A172 (cell line): ENCODE measurements at regions not wholly inside any gene's neighbourhood (a gene's known extent, or its start where the extent isn't known, plus 50 kb on each side); places are given as distances from the start of the nearest gene placed in this dataset.
A peak's percentile ranks its signal among the peaks of the same experiment; 100 is the strongest.

Source experiments
- DNase-seq: peaks from one replicate; pipeline ENCODE4 v3.0.0-alpha.2; 2015; ENCODE audit warnings: low spot score

DNA sequence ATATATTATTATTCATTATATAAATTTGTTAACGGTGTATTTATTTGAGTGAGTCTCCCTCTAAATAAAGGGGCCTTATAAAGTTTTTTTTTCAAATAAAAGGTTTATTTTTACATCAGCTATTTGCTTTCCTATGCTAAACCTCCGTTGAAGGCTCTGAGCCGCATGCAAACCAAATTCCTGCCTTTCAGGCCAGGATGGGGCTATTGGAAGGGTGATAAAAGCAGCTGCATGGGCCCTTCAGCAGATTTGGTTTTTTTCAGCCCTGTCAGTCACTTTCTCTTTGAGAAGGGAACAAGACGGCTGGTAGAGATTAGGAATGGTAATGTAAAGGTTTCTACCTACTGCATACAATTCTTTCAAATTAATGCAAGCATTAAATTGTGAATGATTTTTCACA is 244.2 kb downstream of the WNT5A start:
- no peak for DNase-seq

GRCh38 chr3:55241098-55241497 is 246.0 kb downstream of the WNT5A start:
- no peak for DNase-seq

DNA sequence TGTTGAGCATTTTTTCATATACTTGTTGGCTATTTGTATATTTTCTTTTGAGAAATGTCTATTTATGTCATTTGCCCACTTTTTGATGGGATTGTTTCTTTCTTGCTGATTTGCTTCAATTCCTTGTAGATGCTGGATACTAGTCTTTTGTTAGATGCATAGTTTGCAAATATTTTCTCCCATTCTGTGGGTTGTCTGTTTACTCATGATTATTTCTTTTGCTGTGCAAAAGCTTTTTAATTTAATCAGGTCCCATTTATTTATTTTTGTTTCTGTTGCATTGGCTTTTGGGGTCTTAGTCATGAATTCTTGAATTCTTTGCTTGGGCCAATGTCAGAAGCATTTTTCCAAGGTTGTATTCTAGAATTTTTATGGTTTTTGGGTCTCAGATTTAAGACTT is 251.7 kb downstream of the WNT5A start:
- no peak for DNase-seq

DNA sequence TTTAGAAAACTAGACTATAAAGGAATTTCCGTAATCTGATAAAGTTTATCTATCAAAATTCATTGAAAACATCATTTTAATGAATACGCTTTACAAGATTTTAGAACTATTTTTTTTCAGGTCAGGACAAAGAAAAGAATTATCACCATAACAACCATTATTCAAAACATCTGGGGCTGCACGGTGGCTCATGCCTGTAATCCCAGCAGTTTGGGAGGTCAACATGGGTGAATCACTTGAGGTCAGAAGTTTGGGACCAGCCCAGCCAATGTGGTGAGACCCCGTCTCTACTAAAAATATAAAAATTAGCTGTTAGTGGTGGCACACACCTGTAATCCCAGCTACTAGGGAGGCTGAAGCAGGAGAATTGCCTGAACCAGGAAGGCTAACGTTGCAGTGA is 260.4 kb downstream of the WNT5A start:
- no peak for DNase-seq

GRCh38 chr3:55218577-55218976 is 268.5 kb downstream of the WNT5A start:
- DNase-seq = no peak

DNA sequence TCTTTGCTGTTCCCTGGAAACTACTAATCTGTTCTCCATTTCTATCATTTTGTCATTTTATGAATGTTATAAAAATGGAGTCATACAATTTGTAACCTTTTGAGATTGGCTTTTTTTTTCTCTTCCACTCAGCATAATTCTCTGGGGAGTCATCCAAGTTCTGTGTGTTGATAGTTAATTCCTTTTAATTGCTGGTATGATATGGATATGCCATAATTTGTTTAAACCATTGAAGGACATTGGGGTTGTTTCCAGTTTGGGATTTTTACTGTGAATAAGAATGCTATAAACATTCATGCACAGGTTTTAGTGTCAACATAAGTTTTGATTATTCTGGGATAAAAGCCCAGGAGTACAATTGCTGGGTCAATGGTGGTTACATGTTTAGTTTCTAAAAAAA is 279.4 kb downstream of the WNT5A start:
- DNase-seq = no peak

DNA sequence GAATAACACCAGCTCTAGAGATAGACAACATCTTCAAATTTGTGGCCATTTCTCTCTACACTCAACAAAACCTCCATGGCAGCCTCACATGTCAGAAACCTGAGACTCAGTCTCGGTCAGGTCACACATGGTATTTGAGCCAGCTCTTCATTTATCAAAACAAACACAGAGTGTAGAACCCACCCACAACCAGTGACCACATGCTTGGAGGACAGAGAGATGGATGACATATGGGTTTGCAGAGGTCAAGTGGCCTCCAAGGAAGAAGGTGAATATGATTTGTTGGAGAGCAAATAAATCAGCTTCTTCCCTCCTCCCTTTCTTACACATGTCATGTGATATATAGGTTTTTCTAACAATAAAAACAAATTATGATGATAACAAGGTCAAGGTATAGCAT is 278.1 kb upstream of the LRTM1 start:
- no peak for DNase-seq

GRCh38 chr3:55204417-55204816 is 276.6 kb upstream of the LRTM1 start:
- DNase-seq = peak; percentile 35

GRCh38 chr3:55203546-55203945 is 275.7 kb upstream of the LRTM1 start:
- no peak for DNase-seq

DNA sequence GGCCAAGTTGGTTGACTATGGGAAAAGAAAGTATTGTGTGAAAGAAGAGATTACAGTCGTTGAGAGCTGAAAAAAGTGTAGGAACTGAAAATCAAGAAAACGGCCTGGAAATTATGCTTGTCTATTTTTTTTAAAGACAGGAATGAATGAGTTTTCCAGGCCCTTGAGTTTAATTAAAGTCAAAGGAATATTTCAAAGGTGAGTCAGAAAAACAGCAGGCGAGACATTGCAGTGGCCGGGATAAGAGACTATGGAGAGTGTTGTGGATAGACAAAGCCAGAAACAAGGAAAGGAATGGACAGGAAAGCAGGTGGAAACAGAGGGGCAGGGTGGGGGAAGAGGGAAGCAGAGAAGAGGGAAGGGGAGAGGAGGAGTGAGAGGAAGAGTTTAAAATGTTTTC is 275.1 kb upstream of the LRTM1 start:
- peak; percentile 81 for DNase-seq

GRCh38 chr3:55202326-55202725 is 274.5 kb upstream of the LRTM1 start:
- DNase-seq = peak; percentile 75

DNA sequence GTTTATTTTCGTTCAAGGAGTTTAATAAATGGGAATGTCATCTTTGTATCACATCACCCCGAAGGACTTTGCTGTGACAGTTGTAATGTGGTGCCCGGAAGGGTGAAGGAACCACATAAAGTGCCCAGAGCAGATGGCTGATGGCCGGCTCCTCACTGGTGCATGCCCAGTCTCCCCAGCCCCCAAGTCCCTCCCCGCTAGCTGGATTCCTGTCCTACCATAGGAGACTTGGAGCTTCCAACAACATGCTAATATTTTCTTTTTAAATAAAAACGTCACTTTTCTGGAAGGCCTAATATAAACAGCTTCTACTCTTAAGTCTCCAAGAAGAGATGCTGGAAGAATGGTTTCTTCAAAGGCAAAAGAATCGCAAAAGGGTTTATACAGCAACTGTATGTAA is 273.9 kb upstream of the LRTM1 start:
- DNase-seq = no peak

- no peak for DNase-seq
These were observed 273.0 kb upstream of the LRTM1 start for GRCh38 chr3:55200906-55201305.

- DNase-seq = peak; percentile 90
These were observed 270.7 kb upstream of the LRTM1 start for GRCh38 chr3:55198554-55198953.

DNA sequence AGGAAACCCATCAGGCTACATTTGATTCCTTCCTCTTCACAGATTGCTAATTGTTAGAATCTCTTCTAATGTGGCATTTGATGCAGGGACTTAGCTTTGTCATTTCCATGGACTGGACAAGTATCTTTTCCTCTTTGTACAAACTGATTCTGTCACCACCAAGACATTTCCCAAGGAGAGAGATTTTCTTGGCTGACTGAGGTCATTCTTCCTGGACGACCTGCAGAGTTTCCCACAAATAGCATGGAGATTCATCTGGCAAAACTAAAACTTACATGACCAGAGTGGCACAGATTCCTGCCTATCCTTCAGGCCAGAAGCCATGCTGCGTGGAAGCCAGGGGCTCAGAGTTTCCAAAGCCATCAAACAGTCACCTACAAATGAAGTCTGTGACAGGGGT is 269.2 kb upstream of the LRTM1 start:
- no peak for DNase-seq

DNA sequence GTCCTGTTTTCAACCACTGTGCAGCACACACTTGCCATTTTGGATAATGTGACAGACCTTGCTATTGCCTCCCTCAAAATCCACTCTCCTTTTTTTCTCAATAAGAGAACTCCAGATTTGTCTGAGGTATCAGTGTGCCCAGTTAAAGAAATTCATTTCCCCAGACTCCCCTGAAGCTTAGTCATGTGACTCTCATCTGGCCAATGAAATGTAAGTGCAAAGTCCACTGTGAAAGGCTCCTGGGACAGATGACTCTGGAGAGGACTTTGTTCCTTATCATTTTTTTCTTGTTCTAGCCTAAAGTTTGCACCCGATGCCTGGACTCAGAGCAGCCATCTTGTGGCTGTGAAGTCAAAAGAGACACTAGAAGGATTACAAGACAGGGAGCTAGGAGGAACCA is 268.6 kb upstream of the LRTM1 start:
- DNase-seq = no peak

DNA sequence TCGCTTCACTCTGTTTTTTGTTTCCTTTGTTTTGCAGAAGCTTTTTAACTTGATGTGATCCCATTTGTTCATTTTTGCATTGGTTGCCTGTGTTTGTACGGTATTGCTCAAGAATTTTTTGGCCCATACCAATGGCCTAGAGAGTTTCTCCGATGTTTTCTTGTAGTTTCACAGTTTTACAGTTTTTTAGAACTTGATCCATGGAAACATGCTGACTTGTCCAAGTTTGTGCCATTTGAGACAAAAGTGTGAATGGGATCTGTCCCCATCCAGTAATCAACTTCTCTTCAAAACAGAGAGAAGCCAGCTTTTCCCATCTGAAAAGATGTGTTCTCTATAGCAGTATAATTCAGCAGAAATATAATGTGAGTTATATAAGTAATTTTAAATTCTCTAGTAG is 266.5 kb upstream of the LRTM1 start:
- DNase-seq = no peak

DNA sequence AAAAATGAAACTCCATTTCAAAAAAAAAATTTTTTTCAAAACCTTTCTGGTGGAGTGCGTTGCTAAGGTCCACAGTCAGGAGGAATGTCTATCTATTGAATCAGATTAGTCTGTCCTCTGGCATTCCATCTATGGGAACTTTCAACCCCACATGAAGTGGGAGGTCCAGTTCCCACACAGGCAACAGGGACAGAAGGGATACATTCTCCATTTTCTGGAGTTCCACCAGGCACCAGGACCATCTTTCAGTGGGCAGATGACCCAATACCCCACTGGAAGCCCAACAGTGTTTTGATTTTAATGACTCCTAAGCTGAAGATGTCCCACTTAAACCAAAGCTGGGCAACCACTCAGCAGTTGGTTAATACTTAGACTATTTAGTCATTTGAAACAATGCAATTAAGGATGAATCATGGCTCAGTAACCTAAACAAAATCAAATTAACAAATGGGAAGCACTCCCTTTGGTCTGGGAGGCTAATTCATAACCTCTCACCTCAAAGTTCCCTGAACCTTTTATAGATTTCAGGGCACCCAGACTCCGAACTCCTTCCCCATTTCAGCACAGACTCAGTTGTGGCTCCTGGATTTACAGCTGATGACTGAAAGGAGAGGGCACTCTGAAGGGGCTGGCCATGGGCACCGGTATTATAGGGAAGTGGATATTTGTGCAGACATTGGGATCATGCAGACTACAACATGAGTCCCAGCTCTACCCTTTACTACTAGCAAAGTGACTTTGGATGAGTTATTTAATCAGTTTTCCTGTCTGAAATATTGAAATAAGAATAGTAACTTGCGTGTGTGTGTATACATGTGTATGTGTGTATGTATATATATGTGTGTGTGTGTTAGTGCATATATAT is 264.3 kb upstream of the LRTM1 start:
- peak; percentile 94 for DNase-seq

GRCh38 chr3:55190331-55190730 is 262.5 kb upstream of the LRTM1 start:
- no peak for DNase-seq

GRCh38 chr3:55189359-55189801 is 261.5 kb upstream of the LRTM1 start:
- DNase-seq = peak; percentile 91

DNA sequence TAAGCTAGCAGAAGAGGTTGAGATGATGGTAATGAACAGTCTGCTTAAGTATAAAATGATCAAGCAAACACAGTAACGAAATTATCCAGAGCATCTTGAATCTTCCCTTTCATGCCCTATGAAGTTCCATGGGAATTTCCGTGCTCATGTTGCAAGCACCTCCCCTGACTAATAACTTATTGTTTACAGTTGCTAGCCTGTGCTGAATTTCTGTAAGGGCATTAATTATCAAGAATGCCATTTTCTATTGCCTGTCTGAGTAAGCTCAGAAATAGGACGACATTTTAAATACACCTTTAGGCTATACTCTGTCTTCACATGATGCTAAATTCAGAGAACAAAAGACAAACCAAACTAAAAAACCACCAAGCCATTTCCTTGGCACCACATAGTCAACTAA is 257.5 kb upstream of the LRTM1 start:
- no peak for DNase-seq

DNA sequence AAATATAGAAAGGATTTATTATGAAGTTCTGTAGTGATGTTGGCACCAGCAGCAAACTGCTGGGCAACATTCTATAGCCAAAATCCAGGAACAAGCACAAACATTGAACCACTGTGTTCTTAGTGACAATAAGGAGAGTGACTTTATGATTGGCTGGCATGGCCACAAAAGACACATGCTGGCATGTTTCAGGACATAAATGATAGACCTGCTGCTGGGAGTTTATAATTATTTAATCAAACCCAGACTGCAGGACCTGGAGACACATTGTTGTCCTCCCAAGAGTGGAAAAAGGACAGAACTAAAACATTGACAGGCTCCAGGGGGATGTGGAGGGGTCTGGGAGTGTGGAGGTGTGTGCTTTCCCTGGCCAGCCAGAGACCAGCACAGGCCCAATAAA is 255.3 kb upstream of the LRTM1 start:
- no peak for DNase-seq

GRCh38 chr3:55180936-55181535 is 253.2 kb upstream of the LRTM1 start:
- no peak for DNase-seq

- DNase-seq = no peak
These were observed 252.3 kb upstream of the LRTM1 start for GRCh38 chr3:55180161-55180560.
